HG02588 (cell line): ENCODE measurements at regions not wholly inside any gene's neighbourhood (a gene's known extent, or its start where the extent isn't known, plus 50 kb on each side); places are given as distances from the start of the nearest gene placed in this dataset.

Experiments used
- ATAC-seq: cut with Tn5 transposase; IDR thresholded peaks from one replicate; pipeline ENCODE4 v1.9.1; 2021; ENCODE audit warnings: mild to moderate bottlenecking, moderate library complexity; ENCODE audit not compliant: unreplicated experiment

- no peak for ATAC-seq
Measured at GRCh38 chr6:170137176-170137891, 153.5 kb downstream of the DLL1 start.

- ATAC-seq = no peak
Measured at GRCh38 chr6:170136541-170137175, 154.2 kb downstream of the DLL1 start.

- no peak for ATAC-seq
Measured at GRCh38 chr6:170135821-170136471, 154.9 kb downstream of the DLL1 start.

GRCh38 chr6:170135461-170135820 is 155.4 kb downstream of the DLL1 start:
- ATAC-seq = no peak

GRCh38 chr6:170134471-170135440 is 156.1 kb downstream of the DLL1 start:
- ATAC-seq = no peak

- no peak for ATAC-seq
Measured at GRCh38 chr6:170134031-170134470, 156.8 kb downstream of the DLL1 start.

GRCh38 chr6:170132561-170132991 is 158.3 kb downstream of the DLL1 start:
- no peak for ATAC-seq

GRCh38 chr6:170132011-170132521 is 158.8 kb downstream of the DLL1 start:
- ATAC-seq = no peak

- no peak for ATAC-seq
Measured at GRCh38 chr6:170131351-170131750, 159.5 kb downstream of the DLL1 start.

- ATAC-seq = no peak
Measured at GRCh38 chr6:170130771-170131241, 160.1 kb downstream of the DLL1 start.

- no peak for ATAC-seq
Measured at GRCh38 chr6:170130201-170130621, 160.7 kb downstream of the DLL1 start.

- no peak for ATAC-seq
Measured at GRCh38 chr6:170129691-170130171, 161.1 kb downstream of the DLL1 start.

GRCh38 chr6:170128811-170129681 is 161.8 kb downstream of the DLL1 start:
- ATAC-seq = no peak

GRCh38 chr6:170128346-170128745 is 162.5 kb downstream of the DLL1 start:
- no peak for ATAC-seq

GRCh38 chr6:170127151-170127550 is 163.7 kb downstream of the DLL1 start:
- ATAC-seq = no peak

GRCh38 chr6:170125456-170126300 is 165.2 kb downstream of the DLL1 start:
- no peak for ATAC-seq

GRCh38 chr6:170124836-170125235 is 166.0 kb downstream of the DLL1 start:
- ATAC-seq = no peak

- ATAC-seq = no peak
Measured at GRCh38 chr6:170124150-170124549, 166.7 kb downstream of the DLL1 start.
